HEK293 (cell line): ENCODE measurements at regions not wholly inside any gene's neighbourhood (a gene's known extent, or its start where the extent isn't known, plus 50 kb on each side); places are given as distances from the start of the nearest gene placed in this dataset.

ENCODE experiments used
- CTCF ChIP-seq: fragments of 450-650 bp; formaldehyde crosslinking; IDR thresholded peaks from 2 replicates; pipeline ENCODE4 v1.5.1; 2016; ENCODE audit warnings: missing biosample characterization, missing genetic modification characterization
- ZNF24 ChIP-seq: fragments of 450-650 bp; formaldehyde crosslinking; IDR thresholded peaks from 2 replicates; pipeline ENCODE4 v1.5.1; 2016; ENCODE audit warnings: missing biosample characterization, missing genetic modification characterization
- ZNF488 ChIP-seq: fragments of 450-650 bp; formaldehyde crosslinking; IDR thresholded peaks from 2 replicates; pipeline ENCODE4 v1.5.1; 2016; ENCODE audit warnings: missing biosample characterization, missing genetic modification characterization

GRCh38 chr9:80937645-80938044 is 751.7 kb downstream of the TLE1 start:
- TF ChIP-seq CTCF (tag by site-specific recombination) (no peak), ZNF24 (no peak), ZNF488 (tag by site-specific recombination) (no peak)
